Peyer's patch (tissue), 4 donors: ENCODE measurements at regions not wholly inside any gene's neighbourhood (a gene's known extent, or its start where the extent isn't known, plus 50 kb on each side); places are given as distances from the start of the nearest gene placed in this dataset.

Experiments
- POLR2A ChIP-seq, 2 donors: fragments of 450-650 bp; IDR thresholded peaks; one replicate each; pipeline ENCODE4 v1.5.1; 2017; ENCODE audit warnings: antibody characterized with exemption in 2 of 2, mild to moderate bottlenecking in 2 of 2, moderate library complexity in 2 of 2
- TF ChIP-seq, protein P1 (sequence below), 6 experiments: fragments of 450-650 bp in 4 of 6; fragments of 200-600 bp in 2 of 6; sonication (generic) in 1 of 6; IDR thresholded peaks; one replicate each; pipeline ENCODE4 v1.5.1; 2017 to 2019; ENCODE audit warnings: antibody characterized with exemption in 6 of 6, mild to moderate bottlenecking in 3 of 6, moderate library complexity in 1 of 6

DNA sequence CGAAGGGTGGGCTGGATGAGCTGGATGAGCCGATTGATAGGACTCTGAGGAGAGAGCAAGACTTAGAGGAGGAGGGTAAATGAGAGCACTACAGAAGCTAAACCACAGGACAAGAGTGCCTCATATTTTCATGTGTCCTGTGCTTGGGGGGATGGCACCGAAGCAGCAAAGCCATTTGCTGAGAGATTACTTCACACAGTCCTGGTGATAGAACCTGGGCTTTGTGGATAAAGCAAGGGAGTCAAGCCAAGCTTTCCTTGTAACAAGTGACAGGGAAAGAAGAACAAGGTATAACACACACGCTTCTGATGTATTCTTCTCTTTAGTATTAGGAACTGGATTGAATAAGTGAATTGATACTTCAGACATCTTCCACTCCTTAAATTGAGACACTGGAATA, 253.7 kb downstream of the ANKRD7 start:
- TF ChIP-seq, protein P1, sequence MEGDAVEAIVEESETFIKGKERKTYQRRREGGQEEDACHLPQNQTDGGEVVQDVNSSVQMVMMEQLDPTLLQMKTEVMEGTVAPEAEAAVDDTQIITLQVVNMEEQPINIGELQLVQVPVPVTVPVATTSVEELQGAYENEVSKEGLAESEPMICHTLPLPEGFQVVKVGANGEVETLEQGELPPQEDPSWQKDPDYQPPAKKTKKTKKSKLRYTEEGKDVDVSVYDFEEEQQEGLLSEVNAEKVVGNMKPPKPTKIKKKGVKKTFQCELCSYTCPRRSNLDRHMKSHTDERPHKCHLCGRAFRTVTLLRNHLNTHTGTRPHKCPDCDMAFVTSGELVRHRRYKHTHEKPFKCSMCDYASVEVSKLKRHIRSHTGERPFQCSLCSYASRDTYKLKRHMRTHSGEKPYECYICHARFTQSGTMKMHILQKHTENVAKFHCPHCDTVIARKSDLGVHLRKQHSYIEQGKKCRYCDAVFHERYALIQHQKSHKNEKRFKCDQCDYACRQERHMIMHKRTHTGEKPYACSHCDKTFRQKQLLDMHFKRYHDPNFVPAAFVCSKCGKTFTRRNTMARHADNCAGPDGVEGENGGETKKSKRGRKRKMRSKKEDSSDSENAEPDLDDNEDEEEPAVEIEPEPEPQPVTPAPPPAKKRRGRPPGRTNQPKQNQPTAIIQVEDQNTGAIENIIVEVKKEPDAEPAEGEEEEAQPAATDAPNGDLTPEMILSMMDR (IDR thresholded peaks at IDR 0.05) = no peak
- no peak for TF ChIP-seq POLR2A (IDR thresholded peaks at IDR 0.05)
